ENCODE measurements at regions not wholly inside any gene's neighbourhood (a gene's known extent, or its start where the extent isn't known, plus 50 kb on each side); places are given as distances from the start of the nearest gene placed in this dataset.
"Not testable (repeated sequence)": the region's sequence is repeated elsewhere in the genome, so short reads cannot be mapped to it uniquely, and the experiment has no call there.

GRCh38 chr4:118504927-118505326 lies 152.1 kb upstream of the PRSS12 start:
- not testable (repeated sequence) for DNase-seq (ENCODE audit: low spot score)

GRCh38 chr4:118505491-118505890 lies 152.7 kb upstream of the PRSS12 start:
- not testable (repeated sequence) for DNase-seq (ENCODE audit: low spot score)

- not testable (repeated sequence) for DNase-seq (ENCODE audit: low spot score)
Observed at GRCh38 chr4:118512870-118513269, 160.1 kb upstream of the PRSS12 start.

GRCh38 chr4:118514332-118514731 lies 161.5 kb upstream of the PRSS12 start:
- not testable (repeated sequence) for DNase-seq (ENCODE audit: low spot score)

- not testable (repeated sequence) for DNase-seq (ENCODE audit: low spot score)
Observed at GRCh38 chr4:118516107-118516506, 163.3 kb upstream of the PRSS12 start.

GRCh38 chr4:118530107-118530506 lies 155.1 kb upstream of the METTL14 start:
- DNase-seq (ENCODE audit: low spot score): not testable (repeated sequence)

- DNase-seq (ENCODE audit: low spot score): not testable (repeated sequence)
Observed at GRCh38 chr4:118531947-118532346, 153.2 kb upstream of the METTL14 start.

GRCh38 chr4:118535788-118536187 lies 149.4 kb upstream of the METTL14 start:
- not testable (repeated sequence) for DNase-seq (ENCODE audit: low spot score)

- DNase-seq (ENCODE audit: low spot score): not testable (repeated sequence)
Observed at GRCh38 chr4:118539412-118540077, 145.6 kb upstream of the METTL14 start.

GRCh38 chr4:118556576-118556975 lies 128.6 kb upstream of the METTL14 start:
- not testable (repeated sequence) for DNase-seq (ENCODE audit: low spot score)

GRCh38 chr4:118557298-118557851 lies 127.8 kb upstream of the METTL14 start:
- DNase-seq (ENCODE audit: low spot score): no peak

GRCh38 chr4:118558188-118558587 lies 127.0 kb upstream of the METTL14 start:
- DNase-seq (ENCODE audit: low spot score): not testable (repeated sequence)

GRCh38 chr4:118561559-118561958 lies 123.6 kb upstream of the METTL14 start:
- DNase-seq (ENCODE audit: low spot score): not testable (repeated sequence)

GRCh38 chr4:118566003-118566513 lies 119.1 kb upstream of the METTL14 start:
- DNase-seq (ENCODE audit: low spot score): not testable (repeated sequence)

- DNase-seq (ENCODE audit: low spot score): not testable (repeated sequence)
Observed at GRCh38 chr4:118572991-118573390, 112.2 kb upstream of the METTL14 start.

GRCh38 chr4:118574251-118574913 lies 110.8 kb upstream of the METTL14 start:
- not testable (repeated sequence) for DNase-seq (ENCODE audit: low spot score)

GRCh38 chr4:118575057-118575456 lies 110.1 kb upstream of the METTL14 start:
- DNase-seq (ENCODE audit: low spot score): not testable (repeated sequence)

- not testable (repeated sequence) for DNase-seq (ENCODE audit: low spot score)
Observed at GRCh38 chr4:118575726-118576125, 109.5 kb upstream of the METTL14 start.

- not testable (repeated sequence) for DNase-seq (ENCODE audit: low spot score)
Observed at GRCh38 chr4:118576709-118577219, 108.4 kb upstream of the METTL14 start.

- no peak for DNase-seq (ENCODE audit: low spot score)
Observed at GRCh38 chr4:118585015-118585414, 100.2 kb upstream of the METTL14 start.

- DNase-seq (ENCODE audit: low spot score): no peak
Observed at GRCh38 chr4:118586357-118586790, 98.8 kb upstream of the METTL14 start.

GRCh38 chr4:118587116-118587831 lies 97.9 kb upstream of the METTL14 start:
- DNase-seq (ENCODE audit: low spot score): no peak

Data from CD4-positive, alpha-beta T cell treated with Interleukin-6 at 100 ng/mL for 8 hours (primary cell).